ENCODE measurements at regions not wholly inside any gene's neighbourhood (a gene's known extent, or its start where the extent isn't known, plus 50 kb on each side); places are given as distances from the start of the nearest gene placed in this dataset.
"Not testable (repeated sequence)": the region's sequence is repeated elsewhere in the genome, so short reads cannot be mapped to it uniquely, and the experiment has no call there.

GRCh38 chr12:126960709-126961108 lies 1306.3 kb upstream of the TMEM132C start:
- no peak for DNase-seq
- H3K9me3 ChIP-seq (ENCODE audit: severe bottlenecking), result peaks cover 14% of the 10 kb centered on the region
- H3K27me3 ChIP-seq (ENCODE audit: insufficient read depth, low read depth, severe bottlenecking), result no peaks in the 10 kb centered on the region
- H3K4me3 ChIP-seq (ENCODE audit: low read depth, low read length), result no peak overlapping the region
- H3K27ac ChIP-seq, result no peak overlapping the region
- no peak for TF ChIP-seq CTCF (IDR thresholded peaks at IDR 0.05; ENCODE audit: low read depth, low read length)
- no peaks in the 10 kb centered on the region for H3K36me3 ChIP-seq

GRCh38 chr12:126963825-126964224 lies 1303.1 kb upstream of the TMEM132C start:
- H3K4me3 ChIP-seq (ENCODE audit: low read depth, low read length), result no peak overlapping the region
- H3K27me3 ChIP-seq (ENCODE audit: insufficient read depth, low read depth, severe bottlenecking), result no peaks in the 10 kb centered on the region
- peaks cover 3% of the 10 kb centered on the region for H3K9me3 ChIP-seq (ENCODE audit: severe bottlenecking)
- H3K36me3 ChIP-seq, result no peaks in the 10 kb centered on the region
- DNase-seq, result no peak
- no peak overlapping the region for H3K27ac ChIP-seq
- TF ChIP-seq CTCF (IDR thresholded peaks at IDR 0.05; ENCODE audit: low read depth, low read length), result no peak

- peak; percentile 26 for DNase-seq
- H3K27ac ChIP-seq, result no peak overlapping the region
- H3K36me3 ChIP-seq, result no peaks in the 10 kb centered on the region
- TF ChIP-seq CTCF (IDR thresholded peaks at IDR 0.05; ENCODE audit: low read depth, low read length), result no peak
- no peak overlapping the region for H3K4me3 ChIP-seq (ENCODE audit: low read depth, low read length)
- H3K9me3 ChIP-seq (ENCODE audit: severe bottlenecking), result peaks cover 3% of the 10 kb centered on the region
- H3K27me3 ChIP-seq (ENCODE audit: insufficient read depth, low read depth, severe bottlenecking), result no peaks in the 10 kb centered on the region
Observed at GRCh38 chr12:126966498-126966897, 1300.5 kb upstream of the TMEM132C start.

GRCh38 chr12:126967152-126967551 lies 1299.8 kb upstream of the TMEM132C start:
- peaks cover 3% of the 10 kb centered on the region for H3K9me3 ChIP-seq (ENCODE audit: severe bottlenecking)
- H3K36me3 ChIP-seq, result no peaks in the 10 kb centered on the region
- no peak for DNase-seq
- no peak overlapping the region for H3K4me3 ChIP-seq (ENCODE audit: low read depth, low read length)
- H3K27me3 ChIP-seq (ENCODE audit: insufficient read depth, low read depth, severe bottlenecking), result no peaks in the 10 kb centered on the region
- no peak overlapping the region for H3K27ac ChIP-seq
- TF ChIP-seq CTCF (IDR thresholded peaks at IDR 0.05; ENCODE audit: low read depth, low read length), result no peak

GRCh38 chr12:126974779-126975178 lies 1292.2 kb upstream of the TMEM132C start:
- DNase-seq, result peak; percentile 28
- Histone ChIP-seq H3K9me3 (ENCODE audit: severe bottlenecking) (no peaks in the 10 kb centered on the region), H3K4me3 (ENCODE audit: low read depth, low read length) (no peak overlapping the region), H3K27me3 (ENCODE audit: insufficient read depth, low read depth, severe bottlenecking) (no peaks in the 10 kb centered on the region), H3K27ac (no peak overlapping the region), H3K36me3 (no peaks in the 10 kb centered on the region)
- peak; percentile 47 for TF ChIP-seq CTCF (IDR thresholded peaks at IDR 0.05; ENCODE audit: low read depth, low read length)

GRCh38 chr12:126976579-126976978 lies 1290.4 kb upstream of the TMEM132C start:
- Histone ChIP-seq H3K27ac (no peak overlapping the region), H3K27me3 (ENCODE audit: insufficient read depth, low read depth, severe bottlenecking) (no peaks in the 10 kb centered on the region)

GRCh38 chr12:126979564-126979963 lies 1287.4 kb upstream of the TMEM132C start:
- H3K9me3 ChIP-seq (ENCODE audit: severe bottlenecking); H3K4me3 ChIP-seq (ENCODE audit: low read depth, low read length); H3K36me3 ChIP-seq; H3K27ac ChIP-seq; DNase-seq; H3K27me3 ChIP-seq (ENCODE audit: insufficient read depth, low read depth, severe bottlenecking): not testable (repeated sequence)

More at GRCh38 chr12:126976579-126976978, 1290.4 kb upstream of the TMEM132C start:
- no peak overlapping the region for H3K4me3 ChIP-seq (ENCODE audit: low read depth, low read length)
- DNase-seq, result no peak
- TF ChIP-seq CTCF (IDR thresholded peaks at IDR 0.05; ENCODE audit: low read depth, low read length), result no peak
- H3K9me3 ChIP-seq (ENCODE audit: severe bottlenecking), result no peaks in the 10 kb centered on the region
- no peaks in the 10 kb centered on the region for H3K36me3 ChIP-seq
